GM21786 (cell line): ENCODE measurements at regions not wholly inside any gene's neighbourhood (a gene's known extent, or its start where the extent isn't known, plus 50 kb on each side); places are given as distances from the start of the nearest gene placed in this dataset.

ENCODE experiments used
- ATAC-seq: cut with Tn5 transposase; IDR thresholded peaks from one replicate; pipeline ENCODE4 v1.9.1; 2021; ENCODE audit not compliant: unreplicated experiment

DNA sequence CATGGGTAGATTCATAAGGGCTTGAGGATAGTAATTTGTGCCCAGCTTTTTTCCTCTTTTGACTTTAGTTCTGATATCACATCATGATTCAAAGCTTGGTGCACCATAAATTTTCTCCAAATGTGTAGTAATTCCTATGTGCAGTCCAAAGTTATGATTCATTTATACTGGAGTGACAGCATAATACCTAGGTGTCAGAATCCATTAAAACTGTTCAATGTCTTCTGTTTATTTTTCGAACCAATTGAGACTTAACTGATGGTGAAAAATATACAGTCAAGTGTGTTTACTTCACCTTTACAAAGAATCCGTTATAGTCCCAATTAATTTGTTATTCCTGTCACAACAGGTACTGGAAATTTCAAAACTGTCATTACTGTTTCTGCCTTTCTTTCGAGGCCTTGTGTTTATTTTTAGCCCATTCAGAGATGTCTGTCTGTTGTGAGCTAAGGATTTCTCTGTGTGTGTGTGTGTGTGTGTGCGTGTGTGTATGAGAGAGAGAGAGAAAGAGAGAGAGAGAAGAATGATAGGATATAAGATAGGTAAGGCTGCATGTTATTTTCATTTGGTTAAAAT lies 389.7 kb upstream of the ATP5MC3 start:
- ATAC-seq: no peak

- ATAC-seq: no peak
These were observed 386.7 kb upstream of the ATP5MC3 start for GRCh38 chr2:175568109-175568730.

DNA sequence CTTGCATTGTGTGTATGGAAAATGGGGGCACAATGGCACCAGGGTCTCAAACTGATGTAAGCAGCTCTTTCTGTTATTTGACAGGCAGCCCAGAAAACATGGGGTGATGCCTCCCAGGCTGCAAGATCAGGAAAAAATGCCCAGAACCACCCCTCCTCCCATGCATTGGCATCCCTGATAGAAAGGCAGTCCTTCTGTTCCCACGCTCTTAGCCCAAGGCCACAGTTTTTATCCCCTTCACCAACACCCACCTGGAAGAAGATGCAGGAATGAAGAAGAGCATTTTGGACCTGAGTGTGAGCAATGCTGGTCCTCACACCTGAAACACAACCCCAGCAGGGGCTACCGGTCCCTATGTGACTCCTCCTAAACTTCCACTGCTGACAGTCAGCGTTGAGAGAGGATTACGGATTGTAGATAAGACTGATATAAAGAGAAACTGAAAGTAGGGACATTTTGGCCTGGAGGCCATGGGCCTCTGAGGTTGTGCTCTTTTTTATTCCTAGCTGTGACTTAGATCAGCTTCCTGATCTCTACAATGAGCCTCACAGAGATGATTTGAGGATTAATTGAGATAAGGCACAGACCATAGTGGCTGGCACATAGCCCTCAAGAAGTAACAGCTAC lies 386.0 kb upstream of the ATP5MC3 start:
- ATAC-seq: no peak

DNA sequence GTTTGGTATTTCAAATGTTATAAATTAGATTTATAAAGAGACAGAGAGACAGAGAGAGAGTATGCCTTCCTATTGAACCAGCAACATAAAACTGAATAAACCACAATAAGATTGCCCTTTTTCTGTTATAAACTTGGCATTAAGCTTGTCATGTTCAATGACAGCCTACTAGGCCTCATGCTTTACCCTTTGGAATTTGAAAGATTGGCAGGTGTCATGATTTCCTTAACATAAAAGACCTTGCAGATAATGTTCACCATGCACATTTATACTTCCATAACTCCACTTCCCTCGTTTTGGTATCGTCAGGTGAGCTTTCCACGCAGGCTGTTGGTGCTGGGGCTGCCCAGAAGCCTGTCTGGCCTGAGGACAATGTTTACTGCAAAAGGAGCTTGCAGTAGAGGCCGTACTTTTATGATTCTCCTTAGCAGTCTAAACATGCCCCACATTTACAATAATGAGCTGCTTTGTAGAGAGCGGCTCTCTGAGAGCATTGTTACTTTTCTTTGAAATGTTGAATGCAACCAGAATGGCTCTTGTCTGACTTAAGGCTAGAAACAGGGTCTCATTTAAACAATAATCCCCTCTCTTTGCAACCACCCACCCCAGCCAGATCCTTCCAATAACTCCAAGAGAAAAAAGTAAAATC lies 379.1 kb upstream of the ATP5MC3 start:
- ATAC-seq: no peak

DNA sequence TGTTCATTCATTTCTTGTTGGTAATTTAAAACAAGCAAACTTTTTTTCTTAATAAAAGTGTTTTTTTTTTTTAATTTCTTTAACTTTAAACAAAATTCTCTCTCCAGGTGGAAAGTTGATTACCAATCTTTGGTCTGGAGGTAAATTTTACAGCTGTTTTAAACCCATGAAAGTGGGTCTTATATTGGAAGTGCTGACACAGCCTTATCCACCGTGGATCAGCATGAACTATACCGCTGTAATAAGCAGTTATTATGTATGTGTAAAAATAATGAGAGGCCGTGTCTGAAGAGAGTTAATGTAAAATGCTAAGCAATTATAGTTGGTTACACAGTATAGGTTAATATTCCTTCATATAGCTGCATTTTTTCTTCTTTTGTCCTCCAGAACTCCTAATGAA lies 378.1 kb upstream of the ATP5MC3 start:
- ATAC-seq: no peak

DNA sequence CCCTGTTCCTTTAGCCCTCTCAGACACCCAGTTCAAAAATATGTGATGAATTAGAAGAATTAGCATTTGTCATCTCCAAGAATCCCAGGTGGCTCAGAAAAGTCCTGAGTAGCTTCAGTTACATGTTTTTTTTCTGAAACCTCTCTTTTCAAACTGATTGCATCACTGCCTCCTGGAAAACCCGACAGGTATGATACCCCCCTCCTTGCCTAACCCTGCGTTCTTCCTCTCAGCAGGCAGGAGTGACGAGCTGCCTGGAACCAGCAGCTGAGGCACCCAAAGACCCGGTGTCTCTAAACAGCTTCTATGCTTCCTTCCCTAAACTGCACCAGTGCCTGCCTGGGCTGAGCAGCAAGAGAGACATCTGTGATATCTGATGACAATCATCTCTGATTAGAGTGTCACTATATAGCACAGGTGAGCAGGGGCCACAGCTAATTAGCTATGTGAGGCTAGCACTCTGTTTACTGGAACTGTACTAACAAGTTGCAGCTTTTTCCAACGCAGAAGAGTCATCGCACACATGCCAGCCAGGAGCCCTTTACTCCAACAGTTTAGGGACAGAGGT lies 376.4 kb upstream of the ATP5MC3 start:
- ATAC-seq: no peak

GRCh38 chr2:175553910-175554309 lies 372.4 kb upstream of the ATP5MC3 start:
- ATAC-seq: no peak

- no peak for ATAC-seq
These were observed 371.4 kb upstream of the ATP5MC3 start for GRCh38 chr2:175552902-175553301.

DNA sequence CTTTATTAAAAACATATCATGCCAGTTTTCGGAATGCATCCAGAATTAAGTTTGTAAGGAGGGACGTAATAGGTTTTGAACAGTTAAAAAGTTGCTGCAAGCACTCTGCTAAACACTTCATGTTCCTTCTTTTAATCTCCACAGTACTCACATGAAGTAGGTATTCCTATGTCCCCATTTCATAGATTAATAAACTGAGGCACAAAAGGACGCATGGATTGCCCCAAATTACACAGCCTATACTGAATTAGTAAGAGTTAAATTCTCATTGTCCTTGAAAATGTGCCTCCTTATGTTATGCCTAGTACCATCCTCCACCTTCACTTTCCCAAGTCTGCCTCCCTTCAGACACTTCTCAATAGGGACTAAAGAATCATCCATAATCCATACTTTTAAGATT lies 358.9 kb upstream of the ATP5MC3 start:
- no peak for ATAC-seq

DNA sequence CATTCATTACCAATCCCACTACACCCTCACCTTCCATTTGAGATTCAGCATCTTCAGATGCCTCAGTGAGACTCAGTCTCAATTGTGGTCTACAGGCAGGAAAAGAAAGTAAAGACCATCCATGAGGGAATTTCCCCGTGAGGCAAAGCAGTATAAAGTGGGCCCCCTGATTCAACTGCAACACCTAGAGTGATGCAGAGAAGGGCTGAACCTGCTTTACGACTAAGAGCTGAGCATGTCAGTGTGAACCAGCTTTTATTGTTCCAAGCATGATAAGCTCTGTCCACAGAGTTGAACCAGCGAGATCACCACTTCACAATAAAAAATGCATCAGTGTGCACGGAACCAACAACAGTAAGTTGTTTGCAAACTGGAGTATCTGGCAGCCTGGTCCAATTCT lies 357.6 kb upstream of the ATP5MC3 start:
- no peak for ATAC-seq

- no peak for ATAC-seq
These were observed 354.5 kb upstream of the ATP5MC3 start for GRCh38 chr2:175536059-175536458.

GRCh38 chr2:175535631-175536030 lies 354.1 kb upstream of the ATP5MC3 start:
- no peak for ATAC-seq

DNA sequence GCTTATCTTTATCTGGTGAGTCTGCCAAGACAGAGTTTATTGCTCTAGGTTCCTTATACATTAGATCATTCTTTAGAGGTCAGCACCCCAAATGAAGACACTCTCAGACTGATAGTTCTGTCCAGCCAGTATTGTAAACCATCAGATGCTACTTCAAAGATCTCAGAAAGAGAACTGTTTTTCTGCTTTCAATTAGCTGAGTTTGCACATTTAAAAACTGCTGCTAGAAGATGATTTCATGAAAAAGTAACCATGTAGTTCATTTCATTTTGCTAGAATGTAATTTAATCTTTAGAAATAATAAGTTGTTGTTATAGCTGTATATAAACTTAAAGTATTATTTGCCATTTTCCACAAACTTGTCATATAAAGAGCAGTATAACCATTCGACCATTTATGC lies 344.5 kb upstream of the ATP5MC3 start:
- ATAC-seq: no peak

- no peak for ATAC-seq
These were observed 341.5 kb upstream of the ATP5MC3 start for GRCh38 chr2:175523001-175523400.

GRCh38 chr2:175518206-175518605 lies 336.7 kb upstream of the ATP5MC3 start:
- ATAC-seq: no peak

DNA sequence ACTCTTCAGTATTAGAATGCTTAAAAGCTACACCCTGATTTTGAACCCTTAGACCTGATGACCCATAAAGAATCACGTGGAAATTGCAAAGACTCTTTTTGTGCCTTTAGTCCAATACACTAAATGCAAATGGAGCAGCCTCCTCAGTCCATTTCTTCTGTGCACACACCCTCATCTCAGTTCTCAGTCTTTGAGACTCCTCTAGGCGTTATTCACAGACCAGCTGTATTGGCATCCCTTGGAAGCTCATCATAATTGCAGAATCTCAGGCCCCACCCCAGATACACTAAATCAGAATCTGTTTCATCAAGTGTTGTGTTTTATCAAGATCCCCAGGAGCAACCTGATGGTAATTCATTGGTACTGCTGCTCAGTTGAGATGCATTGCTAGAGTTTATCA lies 335.0 kb upstream of the ATP5MC3 start:
- no peak for ATAC-seq

GRCh38 chr2:175500255-175500654 lies 318.7 kb upstream of the ATP5MC3 start:
- no peak for ATAC-seq

- ATAC-seq: no peak
These were observed 308.9 kb upstream of the ATP5MC3 start for GRCh38 chr2:175490360-175490791.

DNA sequence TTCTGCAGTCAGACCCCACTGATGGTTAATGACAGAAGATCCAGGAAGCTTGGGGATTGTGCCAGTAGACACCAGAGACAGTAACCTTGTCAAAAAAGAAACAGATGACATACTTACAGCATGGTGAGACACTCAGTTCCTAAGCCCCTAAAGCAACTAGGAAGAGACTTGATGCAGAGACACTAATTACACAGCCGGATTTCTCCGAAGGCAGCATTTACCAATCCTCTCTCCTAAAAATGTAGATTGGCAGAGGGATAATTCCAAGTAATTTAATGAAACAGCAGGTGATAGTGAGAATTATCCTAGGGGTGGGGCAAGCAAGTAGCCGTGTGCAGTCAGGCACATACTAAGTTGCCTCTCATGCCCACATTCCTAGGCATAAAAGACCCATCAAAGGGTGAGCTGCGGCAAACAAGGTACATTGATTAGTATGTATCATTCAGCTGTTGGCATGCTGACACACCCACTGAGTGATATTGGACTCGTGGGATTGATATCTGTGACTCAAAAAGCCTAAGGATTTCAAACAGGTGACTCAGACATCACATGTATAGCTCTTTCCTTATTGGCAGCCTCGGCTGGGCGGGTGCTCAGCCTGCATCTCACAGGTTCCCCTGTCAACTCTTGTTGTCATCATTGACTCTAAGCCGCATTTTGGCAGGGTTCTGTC lies 296.7 kb upstream of the ATP5MC3 start:
- no peak for ATAC-seq

GRCh38 chr2:175476948-175477347 lies 295.4 kb upstream of the ATP5MC3 start:
- ATAC-seq: no peak

- no peak for ATAC-seq
These were observed 294.9 kb upstream of the ATP5MC3 start for GRCh38 chr2:175476374-175476773.
